Immature natural killer cell (primary cell): ENCODE measurements at regions not wholly inside any gene's neighbourhood (a gene's known extent, or its start where the extent isn't known, plus 50 kb on each side); places are given as distances from the start of the nearest gene placed in this dataset.
A peak's percentile ranks its signal among the peaks of the same experiment; 100 is the strongest.

Source experiments
- DNase-seq, 3 donors: peaks; one replicate each; pipeline ENCODE4 v3.0.0; 2022; ENCODE audit warnings: mixed read lengths in 1 of 3
- H3K27ac Mint-ChIP-seq, 6 donors: one replicate each; pipeline ENCODE4 v1.8.0; 2020; ENCODE audit warnings: mixed read lengths in 6 of 6, mild to moderate bottlenecking in 5 of 6, inconsistent platforms in 4 of 6, moderate library complexity in 3 of 6
- H3K27me3 Mint-ChIP-seq, 3 donors: one replicate each; pipeline ENCODE4 v1.8.0; 2020 to 2021; ENCODE audit warnings: low read depth in 3 of 3, mild to moderate bottlenecking in 3 of 3, mixed read lengths in 3 of 3, moderate library complexity in 3 of 3, inconsistent platforms in 1 of 3
- H3K36me3 Mint-ChIP-seq, 3 donors: one replicate each; pipeline ENCODE4 v1.8.0; 2020; ENCODE audit warnings: mixed read lengths in 3 of 3, inconsistent platforms in 2 of 3, mild to moderate bottlenecking in 2 of 3
- H3K4me1 Mint-ChIP-seq, 2 donors: one replicate each; pipeline ENCODE4 v1.8.0; 2020; ENCODE audit warnings: inconsistent platforms in 2 of 2, mild to moderate bottlenecking in 2 of 2, mixed read lengths in 2 of 2, moderate library complexity in 1 of 2
- H3K4me3 Mint-ChIP-seq, 5 donors: one replicate each; pipeline ENCODE4 v1.8.0; 2020; ENCODE audit warnings: mild to moderate bottlenecking in 5 of 5, mixed read lengths in 5 of 5, inconsistent platforms in 3 of 5, moderate library complexity in 3 of 5
- H3K9me3 Mint-ChIP-seq, 6 donors: one replicate each; pipeline ENCODE4 v1.8.0; 2020; ENCODE audit warnings: mild to moderate bottlenecking in 6 of 6, mixed read lengths in 6 of 6, inconsistent platforms in 4 of 6, moderate library complexity in 3 of 6

DNA sequence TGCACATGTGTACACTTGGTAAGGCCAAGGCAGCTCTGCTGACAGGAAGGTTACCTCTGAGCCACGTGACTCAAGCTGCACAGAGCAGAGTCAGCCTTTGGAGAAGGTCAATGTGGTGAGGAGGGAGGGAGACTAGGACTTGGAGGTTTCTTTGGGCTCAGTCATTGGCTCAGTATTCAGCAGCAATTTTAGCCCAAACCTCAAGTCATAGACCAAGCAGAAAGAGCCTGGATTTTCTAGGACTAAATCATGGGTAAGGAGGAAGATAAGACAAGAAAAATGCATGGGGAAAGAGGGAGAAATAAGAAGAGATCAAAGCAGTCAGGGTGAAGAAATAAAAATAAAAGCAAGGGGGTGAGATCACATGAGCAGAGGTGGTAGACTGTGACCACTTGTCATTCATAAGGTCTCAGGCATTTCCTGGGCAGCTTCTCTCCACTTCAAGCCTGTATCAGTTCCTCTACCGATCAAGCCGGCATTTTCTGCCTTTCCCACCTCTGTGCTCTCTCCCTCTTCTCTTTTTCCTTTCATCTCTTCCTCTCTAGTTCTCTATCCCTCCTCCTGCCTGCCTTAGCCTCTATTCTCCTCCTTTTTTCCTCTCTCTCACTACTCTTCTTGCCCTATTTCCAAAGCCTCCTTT, 51.7 kb upstream of the DUSP10 start:
- peak overlapping the region; percentile 48 to 78 (median 63) for H3K4me3 Mint-ChIP-seq
- DNase-seq: peak; percentile 69 to 76 (median 76)
- peaks cover 23 to 36% of the 10 kb centered on the region in 2 donors for H3K4me1 Mint-ChIP-seq
- peak overlapping the region; percentile 20 to 99 (median 98) for H3K27ac Mint-ChIP-seq
- H3K36me3 Mint-ChIP-seq: no peaks in the 10 kb centered on the region
- peaks cover 9 to 15% (median 11%) of the 10 kb centered on the region in 3 donors for H3K27me3 Mint-ChIP-seq
- no peaks in the 10 kb centered on the region for H3K9me3 Mint-ChIP-seq

- peaks cover 9 to 15% (median 11%) of the 10 kb centered on the region in 3 donors for H3K27me3 Mint-ChIP-seq
- H3K4me3 Mint-ChIP-seq: no peak overlapping the region
- no peak for DNase-seq
- peaks cover 23 to 36% of the 10 kb centered on the region in 2 donors for H3K4me1 Mint-ChIP-seq
- H3K27ac Mint-ChIP-seq: peak overlapping the region in 3 of 6 donors; percentile 98 to 99 (median 98)
- peaks cover 0 to 2% (median 0%) of the 10 kb centered on the region in 3 donors for H3K36me3 Mint-ChIP-seq
- H3K9me3 Mint-ChIP-seq: no peaks in the 10 kb centered on the region
These were observed 50.0 kb upstream of the DUSP10 start for GRCh38 chr1:221791846-221792245.
